ENCODE measurements at regions not wholly inside any gene's neighbourhood (a gene's known extent, or its start where the extent isn't known, plus 50 kb on each side); places are given as distances from the start of the nearest gene placed in this dataset.

GRCh38 chr16:9351440-9351839 lies 260.0 kb downstream of the HAPSTR1 start:
- no peak overlapping the region for H3K4me3 ChIP-seq (ENCODE audit: low read depth, low read length)

GRCh38 chr16:9351841-9352434 lies 260.5 kb downstream of the HAPSTR1 start:
- H3K4me3 ChIP-seq (ENCODE audit: low read depth, low read length): no peak overlapping the region
- no peak for DNase-seq (ENCODE audit: low read depth)
- TF ChIP-seq CTCF (IDR thresholded peaks at IDR 0.05; ENCODE audit: low read depth, low read length, missing control alignments): no peak
- in situ Hi-C loops (cut with HindIII; ENCODE audit: low sequenced_read_pairs): no loop called here

More at GRCh38 chr16:9351440-9351839, 260.0 kb downstream of the HAPSTR1 start:
- DNase-seq (ENCODE audit: low read depth): no peak
- in situ Hi-C loops (cut with HindIII; ENCODE audit: low sequenced_read_pairs): no loop called here
- TF ChIP-seq CTCF (IDR thresholded peaks at IDR 0.05; ENCODE audit: low read depth, low read length, missing control alignments): no peak

GRCh38 chr16:9357829-9358228 lies 266.4 kb downstream of the HAPSTR1 start:
- H3K4me3 ChIP-seq (ENCODE audit: low read depth, low read length): no peak overlapping the region
- no peak for TF ChIP-seq CTCF (IDR thresholded peaks at IDR 0.05; ENCODE audit: low read depth, low read length, missing control alignments)
- in situ Hi-C loops (cut with HindIII; ENCODE audit: low sequenced_read_pairs): no loop called here
- DNase-seq (ENCODE audit: low read depth): no peak

- no peak for TF ChIP-seq CTCF (IDR thresholded peaks at IDR 0.05; ENCODE audit: low read depth, low read length, missing control alignments)
- in situ Hi-C loops (cut with HindIII; ENCODE audit: low sequenced_read_pairs): no loop called here
- no peak overlapping the region for H3K4me3 ChIP-seq (ENCODE audit: low read depth, low read length)
- no peak for DNase-seq (ENCODE audit: low read depth)
Observed at GRCh38 chr16:9360075-9360474, 268.6 kb downstream of the HAPSTR1 start.

- no peak for DNase-seq (ENCODE audit: low read depth)
- no peak for TF ChIP-seq CTCF (IDR thresholded peaks at IDR 0.05; ENCODE audit: low read depth, low read length, missing control alignments)
- H3K4me3 ChIP-seq (ENCODE audit: low read depth, low read length): no peak overlapping the region
- in situ Hi-C loops (cut with HindIII; ENCODE audit: low sequenced_read_pairs): no loop called here
Observed at GRCh38 chr16:9362050-9362449, 270.6 kb downstream of the HAPSTR1 start.

- no peak for TF ChIP-seq CTCF (IDR thresholded peaks at IDR 0.05; ENCODE audit: low read depth, low read length, missing control alignments)
- no peak overlapping the region for H3K4me3 ChIP-seq (ENCODE audit: low read depth, low read length)
- no peak for DNase-seq (ENCODE audit: low read depth)
- in situ Hi-C loops (cut with HindIII; ENCODE audit: low sequenced_read_pairs): no loop called here
Observed at GRCh38 chr16:9362604-9363003, 271.2 kb downstream of the HAPSTR1 start.

Data from astrocyte of the cerebellum (primary cell).